ENCODE measurements at regions not wholly inside any gene's neighbourhood (a gene's known extent, or its start where the extent isn't known, plus 50 kb on each side); places are given as distances from the start of the nearest gene placed in this dataset.

GRCh38 chr2:16335947-16336346 is 329.7 kb downstream of the CYRIA start:
- no peak for TF ChIP-seq ZNF704 (tag by site-specific recombination; IDR thresholded peaks at IDR 0.05)
- ChIA-PET POLR2A (no interaction called here), CTCF (no interaction called here)
- H3K4me1 ChIP-seq (ENCODE audit: control insufficient read depth, insufficient read depth, low read length) = no peaks in the 10 kb centered on the region
- H3K9me3 ChIP-seq (ENCODE audit: control insufficient read depth, insufficient read depth, low read depth, low read length) = no peaks in the 10 kb centered on the region
- H3K27ac ChIP-seq (ENCODE audit: extremely low read depth, low read depth, low read length) = no peak overlapping the region
- no peaks in the 10 kb centered on the region for H3K36me3 ChIP-seq (ENCODE audit: control insufficient read depth in 2 of 2, insufficient read depth in 1 of 2, low read length in 2 of 2)
- H3K4me3 ChIP-seq (ENCODE audit: low read depth, low read length) = no peak overlapping the region

GRCh38 chr2:16335604-16335930 is 330.1 kb downstream of the CYRIA start:
- ChIA-PET POLR2A (interaction anchor here (0.7 kb wide), 1 partner anchor 395 kb away, joined by 3 read pairs; the partner anchor contains the start of gene MYCN), CTCF (no interaction called here)

GRCh38 chr2:16334886-16335603 is 330.6 kb downstream of the CYRIA start:
- Histone ChIP-seq H3K9me3 (ENCODE audit: control insufficient read depth, insufficient read depth, low read depth, low read length) (no peaks in the 10 kb centered on the region), H3K36me3 (ENCODE audit: control insufficient read depth in 2 of 2, insufficient read depth in 1 of 2, low read length in 2 of 2) (no peaks in the 10 kb centered on the region), H3K4me3 (ENCODE audit: low read depth, low read length) (no peak overlapping the region), H3K27ac (ENCODE audit: extremely low read depth, low read depth, low read length) (no peak overlapping the region), H3K4me1 (ENCODE audit: control insufficient read depth, insufficient read depth, low read length) (no peaks in the 10 kb centered on the region)
- ChIA-PET CTCF (no interaction called here), POLR2A (interaction anchor here (0.7 kb wide), 1 partner anchor 395 kb away, joined by 3 read pairs; the partner anchor contains the start of gene MYCN)
- TF ChIP-seq INSM2 (tag by site-specific recombination; IDR thresholded peaks at IDR 0.05) (no peak), ZSCAN30 (tag by site-specific recombination; IDR thresholded peaks at IDR 0.05) (no peak), ZNF280D (tag by site-specific recombination; IDR thresholded peaks at IDR 0.05) (no peak), ZNF24 (tag by site-specific recombination; IDR thresholded peaks at IDR 0.05) (no peak), ZNF266 (tag by site-specific recombination; IDR thresholded peaks at IDR 0.05; ENCODE audit: low read depth) (no peak), SP7 (tag by site-specific recombination; IDR thresholded peaks at IDR 0.05) (no peak), ZNF169 (tag by site-specific recombination; IDR thresholded peaks at IDR 0.05) (no peak), ZNF623 (tag by site-specific recombination; IDR thresholded peaks at IDR 0.05) (no peak), GLI4 (tag by site-specific recombination; IDR thresholded peaks at IDR 0.05) (no peak), ZNF221 (tag by site-specific recombination; IDR thresholded peaks at IDR 0.05; ENCODE audit: borderline replicate concordance) (no peak), ZNF140 (tag by site-specific recombination; IDR thresholded peaks at IDR 0.05) (no peak), ZSCAN16 (tag by site-specific recombination; IDR thresholded peaks at IDR 0.05) (no peak), ZNF561 (tag by site-specific recombination; IDR thresholded peaks at IDR 0.05; ENCODE audit: borderline replicate concordance) (no peak), PRDM1 (tag by site-specific recombination; IDR thresholded peaks at IDR 0.05) (no peak), PBX3 (CRISPR knock-in tag; IDR thresholded peaks at IDR 0.05) (no peak), ZNF23 (tag by site-specific recombination; IDR thresholded peaks at IDR 0.05; ENCODE audit: borderline replicate concordance) (no peak), ZNF571 (tag by site-specific recombination; IDR thresholded peaks at IDR 0.05) (no peak), HOXC10 (CRISPR knock-in tag; IDR thresholded peaks at IDR 0.05) (no peak)

More at GRCh38 chr2:16335604-16335930, 330.1 kb downstream of the CYRIA start:
- H3K4me1 ChIP-seq (ENCODE audit: control insufficient read depth, insufficient read depth, low read length) = no peaks in the 10 kb centered on the region
- H3K36me3 ChIP-seq (ENCODE audit: control insufficient read depth in 2 of 2, insufficient read depth in 1 of 2, low read length in 2 of 2) = no peaks in the 10 kb centered on the region
- no peaks in the 10 kb centered on the region for H3K9me3 ChIP-seq (ENCODE audit: control insufficient read depth, insufficient read depth, low read depth, low read length)
- TF ChIP-seq ZNF350 (tag by site-specific recombination; IDR thresholded peaks at IDR 0.05) (no peak), ZNF843 (tag by site-specific recombination; IDR thresholded peaks at IDR 0.05) (no peak), KLF9 (tag by site-specific recombination; IDR thresholded peaks at IDR 0.05; ENCODE audit: low read depth) (no peak), ZFHX2 (tag by site-specific recombination; conservative IDR thresholded peaks at IDR 0.05) (no peak), ZBTB44 (tag by site-specific recombination; IDR thresholded peaks at IDR 0.05) (no peak), ZNF530 (tag by site-specific recombination; IDR thresholded peaks at IDR 0.05; ENCODE audit: low read depth) (no peak)
- H3K27ac ChIP-seq (ENCODE audit: extremely low read depth, low read depth, low read length) = no peak overlapping the region
- H3K4me3 ChIP-seq (ENCODE audit: low read depth, low read length) = no peak overlapping the region
